Cardiac muscle cell (in vitro differentiated cells and primary cell): ENCODE measurements at regions not wholly inside any gene's neighbourhood (a gene's known extent, or its start where the extent isn't known, plus 50 kb on each side); places are given as distances from the start of the nearest gene placed in this dataset.

Experiments
- DNase-seq, 2 donors: peaks; one replicate each; pipeline versions ENCODE4 v3.0.0 to v3.0.0-alpha.2; 2010 to 2017; ENCODE audit warnings: low read depth in 1 of 2, low spot score in 1 of 2
- H3K27ac ChIP-seq: fragments of 200-600 bp; sonication (generic); 2 replicates; pipeline ENCODE4 v1.5.1; 2016
- H3K27me3 ChIP-seq: fragments of 200-600 bp; sonication (generic); 2 replicates; pipeline ENCODE4 v1.6.0; 2016; ENCODE audit warnings: control low read depth
- H3K36me3 ChIP-seq: fragments of 200-600 bp; sonication (generic); 2 replicates; pipeline ENCODE4 v1.5.1; 2016; ENCODE audit warnings: control low read depth
- H3K4me1 ChIP-seq: fragments of 200-600 bp; sonication (generic); 2 replicates; pipeline ENCODE4 v1.8.1; 2017; ENCODE audit warnings: low read depth, mild to moderate bottlenecking, mixed run types
- H3K4me3 ChIP-seq: fragments of 200-600 bp; sonication (generic); 2 replicates; pipeline ENCODE4 v1.5.1; 2016; ENCODE audit warnings: mild to moderate bottlenecking
- H3K9me3 ChIP-seq: fragments of 200-600 bp; sonication (generic); 2 replicates; pipeline ENCODE4 v1.5.1; 2017; ENCODE audit warnings: low read depth, mild to moderate bottlenecking, control low read depth
- CTCF ChIP-seq: IDR thresholded peaks from 2 replicates; pipeline ENCODE4 v1.5.1; 2012; ENCODE audit warnings: low read depth, mild to moderate bottlenecking, low read length

- no peaks in the 10 kb centered on the region for H3K9me3 ChIP-seq
- TF ChIP-seq CTCF, result no peak
- H3K36me3 ChIP-seq, result no peaks in the 10 kb centered on the region
- no peaks in the 10 kb centered on the region for H3K27me3 ChIP-seq
- no peak overlapping the region for H3K27ac ChIP-seq
- peak in 1 of 2 donors; percentile 11 for DNase-seq
- no peak overlapping the region for H3K4me3 ChIP-seq
- no peaks in the 10 kb centered on the region for H3K4me1 ChIP-seq
Observed at GRCh38 chr13:89740994-89741685, 1606.3 kb upstream of the MIR17HG start.

GRCh38 chr13:89746554-89746953 is 1600.9 kb upstream of the MIR17HG start:
- Histone ChIP-seq H3K27ac (no peak overlapping the region), H3K4me1 (peaks cover 7% of the 10 kb centered on the region), H3K9me3 (no peaks in the 10 kb centered on the region), H3K4me3 (no peak overlapping the region), H3K27me3 (no peaks in the 10 kb centered on the region), H3K36me3 (no peaks in the 10 kb centered on the region)
- peak in 1 of 2 donors; percentile 3 for DNase-seq
- no peak for TF ChIP-seq CTCF

- no peak for TF ChIP-seq CTCF
- Histone ChIP-seq H3K4me3 (no peak overlapping the region), H3K27ac (no peak overlapping the region), H3K4me1 (peaks cover 7% of the 10 kb centered on the region), H3K36me3 (no peaks in the 10 kb centered on the region), H3K27me3 (no peaks in the 10 kb centered on the region), H3K9me3 (no peaks in the 10 kb centered on the region)
- peak; percentile 2 to 70 for DNase-seq
Observed at GRCh38 chr13:89748716-89749115, 1598.8 kb upstream of the MIR17HG start.

- H3K27ac ChIP-seq, result no peak overlapping the region
- H3K36me3 ChIP-seq, result no peaks in the 10 kb centered on the region
- no peak for DNase-seq
- peaks cover 7% of the 10 kb centered on the region for H3K4me1 ChIP-seq
- H3K9me3 ChIP-seq, result no peaks in the 10 kb centered on the region
- no peak for TF ChIP-seq CTCF
- no peaks in the 10 kb centered on the region for H3K27me3 ChIP-seq
- no peak overlapping the region for H3K4me3 ChIP-seq
Observed at GRCh38 chr13:89749888-89750287, 1597.6 kb upstream of the MIR17HG start.

- no peaks in the 10 kb centered on the region for H3K36me3 ChIP-seq
- peaks cover 7% of the 10 kb centered on the region for H3K4me1 ChIP-seq
- no peak overlapping the region for H3K27ac ChIP-seq
- TF ChIP-seq CTCF, result no peak
- H3K27me3 ChIP-seq, result no peaks in the 10 kb centered on the region
- H3K9me3 ChIP-seq, result no peaks in the 10 kb centered on the region
- DNase-seq, result no peak
- no peak overlapping the region for H3K4me3 ChIP-seq
Observed at GRCh38 chr13:89750371-89750770, 1597.1 kb upstream of the MIR17HG start.
